IPS DF 4.7 (cell line): ENCODE measurements at regions not wholly inside any gene's neighbourhood (a gene's known extent, or its start where the extent isn't known, plus 50 kb on each side); places are given as distances from the start of the nearest gene placed in this dataset.

Source experiments
- DNase-seq: peaks from one replicate; pipeline ENCODE4 v3.0.0-alpha.2; 2013; ENCODE audit warnings: low spot score; ENCODE audit errors: extremely low read depth

DNA sequence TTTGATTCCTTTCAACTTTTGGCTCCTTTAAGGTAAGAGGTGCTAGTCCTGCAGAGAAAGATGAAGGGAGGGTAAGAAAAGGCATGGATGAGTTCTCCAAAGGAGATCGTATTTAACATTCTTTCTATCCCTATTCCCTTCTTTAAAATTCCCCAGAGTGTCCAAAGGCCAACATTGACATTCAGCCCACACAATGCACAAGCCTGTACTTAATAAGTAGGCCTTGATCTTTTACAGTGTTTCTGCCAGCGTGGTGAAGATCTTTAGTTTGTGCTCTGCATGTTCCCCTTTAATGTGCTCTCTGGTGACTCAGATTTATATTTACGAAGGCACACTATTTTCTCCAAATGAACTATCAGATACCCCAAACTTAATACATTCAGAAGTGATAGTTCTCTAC is 582.5 kb upstream of the RGS18 start:
- DNase-seq, result no peak

DNA sequence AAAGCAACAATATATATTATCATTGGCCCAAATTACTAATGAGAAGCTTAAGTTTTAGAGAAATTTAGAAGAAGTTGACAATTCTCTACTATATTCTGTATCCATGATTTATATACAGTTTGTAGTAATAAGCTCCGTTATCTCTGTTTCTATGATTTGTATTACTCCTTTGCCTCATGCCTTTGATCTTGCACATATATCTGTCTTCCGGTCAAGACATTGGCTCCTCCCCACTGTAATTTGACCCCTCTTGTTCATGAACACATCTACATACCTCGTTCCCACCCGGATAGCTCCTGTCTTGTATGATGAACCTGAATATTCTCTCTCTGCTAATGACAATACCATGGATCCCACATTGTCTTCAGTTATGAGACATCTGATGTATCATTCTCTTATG is 581.0 kb upstream of the RGS18 start:
- no peak for DNase-seq

DNA sequence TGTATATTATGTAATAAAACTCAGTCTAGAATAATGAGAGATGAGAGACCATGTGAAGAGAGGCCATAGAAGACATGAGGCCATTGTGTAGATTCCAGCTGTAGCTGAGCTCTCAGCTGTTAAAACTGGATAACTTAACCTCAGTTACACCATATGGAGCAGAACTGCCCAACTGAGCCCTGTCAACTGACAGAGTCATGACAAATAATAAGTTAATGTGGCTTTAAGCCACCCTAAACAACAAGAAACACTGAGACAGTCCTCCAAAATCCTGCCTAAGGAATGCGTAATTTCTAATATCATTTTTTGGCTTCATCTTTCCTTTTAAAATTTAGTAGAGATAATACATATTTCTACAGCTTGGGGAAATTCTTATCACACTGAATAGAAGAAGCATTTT is 580.0 kb upstream of the RGS18 start:
- DNase-seq, result no peak

DNA sequence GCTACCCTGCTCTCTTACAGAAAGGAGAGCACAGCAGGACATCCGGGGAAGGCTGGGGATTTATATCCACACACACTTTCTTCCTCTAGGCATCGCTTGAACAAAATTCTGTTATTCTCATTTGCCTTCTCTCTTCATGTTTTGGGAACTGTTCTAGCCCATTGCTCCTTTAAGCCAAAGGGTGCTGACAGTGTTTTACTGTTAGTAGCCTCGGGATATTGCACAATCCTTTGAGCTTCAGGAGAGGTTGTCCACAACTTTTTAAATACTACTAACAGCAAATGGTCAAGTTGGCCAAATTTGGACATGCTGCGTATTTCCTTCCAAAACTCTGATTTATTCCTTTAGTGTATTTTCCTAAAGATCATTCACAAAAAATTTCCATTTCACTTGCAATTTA is 579.2 kb upstream of the RGS18 start:
- no peak for DNase-seq

DNA sequence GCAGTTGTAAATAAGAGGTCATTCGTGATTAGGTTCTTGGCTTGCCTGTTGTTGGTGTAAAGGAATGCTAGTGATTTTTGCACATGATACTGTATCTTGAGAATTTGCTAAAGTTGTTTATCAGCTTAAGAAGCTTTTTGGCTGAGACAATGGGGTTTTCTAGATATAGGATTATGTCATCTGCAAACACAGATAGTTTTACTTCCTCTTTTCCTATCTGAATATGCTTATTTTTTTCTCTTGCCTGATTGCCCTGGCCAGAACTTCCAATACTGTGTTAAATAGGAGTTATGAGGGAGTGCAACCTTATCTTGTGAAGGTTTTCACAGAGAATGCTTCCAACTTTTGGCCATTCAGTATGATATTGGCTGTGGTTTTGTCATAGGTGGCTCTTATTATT is 576.1 kb upstream of the RGS18 start:
- no peak for DNase-seq

DNA sequence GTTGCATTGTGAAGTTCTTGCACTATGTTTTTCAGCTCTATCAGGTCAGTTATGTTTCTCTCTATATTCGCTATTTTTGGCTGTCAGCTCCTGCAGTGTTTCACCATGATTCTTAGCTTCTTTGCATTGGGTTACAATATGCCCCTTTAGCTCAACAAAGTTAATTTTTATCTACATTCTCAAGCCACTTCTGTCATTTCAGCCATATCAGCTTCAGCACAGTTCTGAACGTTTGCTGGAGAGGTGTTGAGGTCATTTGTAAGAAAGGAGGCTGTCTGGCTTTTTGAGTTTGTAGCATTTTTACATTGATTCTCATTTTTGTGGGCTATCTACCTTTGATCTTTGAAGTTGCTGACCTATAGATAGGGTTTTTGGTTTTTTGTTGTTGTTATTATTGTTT is 573.2 kb upstream of the RGS18 start:
- no peak for DNase-seq

DNA sequence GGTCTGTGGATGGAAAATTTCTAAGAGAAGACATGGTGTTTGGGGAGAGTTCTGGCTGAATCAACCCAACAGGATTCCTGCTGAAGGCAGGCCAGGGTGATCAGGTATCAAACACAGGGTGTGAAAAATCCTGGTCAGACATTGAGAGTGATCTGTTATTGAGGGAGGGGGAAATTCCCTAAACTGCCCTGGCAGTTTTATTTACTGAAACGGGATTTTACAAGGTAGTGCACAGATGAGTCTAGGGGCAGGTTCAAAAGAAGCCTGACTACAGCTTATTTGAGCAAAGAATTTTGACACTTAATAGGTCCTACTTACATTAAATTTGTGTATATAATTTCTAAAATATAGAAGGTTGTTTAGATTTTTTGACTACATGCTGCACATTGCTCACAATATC is 569.4 kb upstream of the RGS18 start:
- no peak for DNase-seq

DNA sequence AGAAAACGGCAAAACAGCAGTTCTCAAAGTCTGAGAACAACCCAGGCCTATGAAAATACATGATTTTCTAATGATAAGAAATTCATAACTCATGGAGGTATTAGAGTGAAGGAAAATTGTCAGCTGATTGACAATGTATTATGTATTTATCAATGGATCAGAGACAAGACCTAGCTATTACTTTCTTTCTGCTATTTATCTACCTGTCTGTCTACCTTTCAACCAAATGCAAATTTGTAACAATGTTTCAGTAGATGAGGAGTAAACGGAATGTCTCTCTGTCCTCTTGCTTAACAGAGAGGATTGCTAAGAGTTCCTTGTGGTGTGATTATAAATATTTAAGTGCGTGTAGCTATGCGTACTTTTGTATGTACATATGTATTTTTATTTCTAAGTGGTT is 568.7 kb upstream of the RGS18 start:
- no peak for DNase-seq

DNA sequence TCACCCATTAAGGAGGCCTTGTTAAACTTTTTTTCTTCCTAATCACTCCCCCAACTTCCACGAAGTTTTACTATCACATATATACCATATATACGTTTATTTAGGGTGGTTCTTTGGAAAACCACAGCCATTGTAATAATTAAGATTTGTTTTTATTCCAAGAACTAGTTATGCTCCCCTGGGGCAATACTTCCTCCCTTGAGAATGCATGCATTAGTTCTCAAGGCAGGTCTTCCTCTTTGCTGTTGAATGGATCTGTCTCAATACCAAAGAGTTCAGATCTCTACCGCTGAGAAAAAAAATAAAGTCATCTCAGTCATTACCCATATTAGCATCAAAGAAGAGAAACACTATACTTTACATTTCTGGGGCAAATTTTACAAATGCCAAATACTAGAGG is 567.7 kb upstream of the RGS18 start:
- DNase-seq, result no peak

DNA sequence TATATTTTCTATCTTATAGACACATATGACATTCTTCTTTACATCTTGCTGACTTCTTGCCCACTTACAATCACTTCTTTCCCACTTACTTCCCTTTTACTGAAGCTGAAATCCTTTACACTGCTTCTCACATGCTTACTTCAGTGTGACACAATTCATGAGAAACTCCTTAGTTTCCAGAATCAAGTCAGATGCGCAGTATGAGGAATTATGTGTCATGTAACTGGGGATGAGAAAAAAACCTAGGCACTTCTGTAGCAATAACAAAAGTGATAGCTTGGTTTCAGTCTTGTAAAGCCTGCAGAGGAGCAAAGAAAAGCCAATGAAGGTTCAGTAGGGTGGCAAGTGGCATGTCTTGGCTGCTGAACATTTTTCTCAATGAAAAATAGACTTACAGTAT is 566.2 kb upstream of the RGS18 start:
- DNase-seq, result no peak

DNA sequence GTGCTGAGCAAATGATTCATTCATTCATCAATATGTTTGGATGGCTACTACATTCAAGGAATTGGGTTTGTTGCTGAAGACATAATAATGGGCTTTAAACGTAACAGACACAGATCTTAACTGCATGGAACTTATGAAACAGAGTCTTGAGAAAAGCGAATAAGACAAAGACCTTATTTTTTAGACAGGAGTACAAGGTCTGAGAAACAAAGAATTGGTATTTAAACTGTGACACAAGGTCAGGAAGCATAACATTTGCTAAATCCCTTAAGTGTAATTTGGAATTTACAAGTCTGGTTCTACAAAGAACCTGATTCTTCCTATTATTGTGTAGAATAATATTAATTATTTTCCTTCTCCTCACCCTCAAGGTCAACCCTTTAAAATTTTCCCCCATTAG is 565.4 kb upstream of the RGS18 start:
- no peak for DNase-seq

DNA sequence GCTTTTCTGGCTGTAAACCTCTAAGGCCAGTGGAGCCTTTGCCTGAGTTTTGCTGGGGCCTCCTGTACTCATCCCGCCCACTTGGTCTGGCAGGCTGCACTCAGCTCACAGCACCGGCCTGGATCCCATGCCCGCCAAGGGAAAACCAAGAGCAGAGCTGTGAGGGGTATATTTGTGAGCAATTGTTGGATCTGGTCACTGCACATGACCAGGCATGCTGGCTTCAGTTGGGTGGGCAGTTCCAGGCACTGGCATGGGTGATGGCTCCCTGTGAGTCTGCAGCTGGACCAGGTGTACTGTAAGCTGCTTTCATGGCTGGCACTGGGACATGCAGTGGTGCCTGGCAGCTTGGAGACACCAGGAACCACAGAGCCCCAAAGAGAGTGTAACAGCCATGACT is 563.1 kb upstream of the RGS18 start:
- DNase-seq, result no peak

DNA sequence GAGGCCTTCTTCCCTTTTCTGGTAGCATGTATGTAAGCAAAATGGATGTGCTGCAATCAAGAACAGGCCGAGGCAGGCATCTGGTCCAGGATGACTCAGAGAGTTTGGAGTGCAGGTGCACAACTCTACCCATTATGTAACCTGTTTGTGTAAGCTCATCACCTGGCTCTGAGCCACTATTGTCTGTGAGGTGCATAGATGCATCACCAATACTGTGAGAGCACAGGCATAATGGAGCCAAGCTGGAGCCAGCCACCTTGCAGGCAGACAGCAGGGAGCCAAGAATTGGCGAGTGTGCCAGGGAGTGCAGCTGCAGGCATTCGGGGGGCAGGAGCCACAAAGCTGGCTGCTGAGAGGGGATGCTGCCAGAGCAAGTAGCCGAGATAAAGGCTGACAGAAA is 549.9 kb upstream of the RGS18 start:
- no peak for DNase-seq

DNA sequence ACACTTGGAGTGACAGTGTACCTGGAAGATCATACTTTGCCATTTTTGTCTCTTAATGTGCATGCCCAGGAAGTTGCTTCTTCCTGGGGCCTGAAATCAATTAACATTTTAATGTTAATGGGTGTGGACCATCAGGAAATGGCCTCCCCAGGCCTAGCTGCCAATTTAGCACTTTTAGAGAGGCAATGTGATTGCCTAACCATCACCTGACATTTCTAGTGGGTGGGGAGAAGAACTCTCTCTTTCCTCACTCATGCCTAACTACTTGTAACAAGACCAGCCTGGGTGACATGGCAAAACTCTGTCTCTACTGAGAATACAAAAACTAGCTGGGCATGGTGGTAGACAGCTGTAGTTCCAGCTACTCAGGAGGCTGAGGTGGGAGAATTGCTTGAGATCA is 549.0 kb upstream of the RGS18 start:
- no peak for DNase-seq

DNA sequence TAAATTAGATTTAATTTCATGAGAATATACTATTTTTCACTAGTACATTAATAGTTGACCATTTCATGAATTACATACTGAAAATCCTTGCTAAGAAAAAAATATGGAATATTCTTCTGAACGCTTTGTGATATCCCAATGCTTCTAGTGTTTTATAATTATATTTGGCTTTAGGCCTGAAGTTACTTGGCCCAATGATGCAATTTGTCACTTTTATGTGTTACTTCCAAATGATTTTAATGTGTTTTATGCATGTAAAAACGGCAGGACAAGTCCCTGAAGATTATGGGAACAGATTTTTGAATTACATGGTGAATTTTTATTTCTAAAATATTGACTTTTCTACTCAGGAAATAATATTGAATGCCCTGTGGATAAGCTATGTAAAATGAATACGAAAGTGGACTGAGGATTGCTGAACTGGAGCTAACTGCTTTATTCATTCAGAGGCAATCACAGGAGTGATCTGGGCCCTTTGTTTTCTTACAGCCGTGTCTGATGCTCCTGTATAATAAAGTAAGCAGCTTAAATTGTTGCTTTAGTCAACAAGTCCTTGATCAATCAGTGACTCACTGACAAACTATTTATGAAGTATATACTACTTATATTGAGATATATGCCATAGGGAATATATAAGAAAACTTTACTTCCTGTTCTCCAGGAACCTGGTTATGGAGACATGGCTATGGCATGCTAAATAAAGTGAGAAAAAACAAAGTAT is 543.0 kb upstream of the RGS18 start:
- DNase-seq, result no peak

DNA sequence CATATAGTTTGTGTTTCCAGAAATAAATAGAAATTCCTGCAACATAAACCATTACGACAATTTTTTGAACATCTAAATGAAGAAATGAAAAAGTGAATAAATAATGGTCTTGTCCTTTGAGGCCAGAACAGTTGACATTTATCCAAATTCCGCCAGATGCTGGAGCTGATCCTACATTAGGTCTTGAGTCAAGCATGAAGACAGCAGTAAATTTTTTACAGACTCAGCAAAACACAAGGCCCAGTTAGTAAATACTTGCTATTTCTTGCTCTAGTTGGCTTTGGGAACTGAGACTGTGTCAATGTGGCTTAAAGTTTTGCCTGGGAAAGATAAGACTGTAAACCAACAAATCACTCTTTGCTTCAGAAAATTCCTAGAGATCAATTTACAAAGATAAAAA is 540.1 kb upstream of the RGS18 start:
- no peak for DNase-seq

DNA sequence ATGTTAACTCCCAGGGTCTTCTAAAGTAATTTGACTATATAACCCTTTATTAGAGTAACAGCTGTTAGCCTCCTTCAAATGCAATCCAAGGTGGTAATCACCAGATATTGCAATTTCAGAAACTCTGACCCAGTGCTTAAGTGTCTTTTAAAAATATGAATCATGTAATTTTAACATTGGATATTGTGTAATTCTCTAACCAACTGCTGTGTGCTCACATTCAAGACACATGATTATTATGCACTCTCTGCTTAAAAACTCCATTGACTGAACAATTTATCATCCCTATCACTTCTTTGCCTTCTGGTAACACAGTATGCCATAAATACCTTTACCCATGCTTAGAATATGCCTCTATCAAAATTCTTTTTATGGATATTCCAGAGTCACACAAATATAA is 537.4 kb upstream of the RGS18 start:
- DNase-seq, result no peak

DNA sequence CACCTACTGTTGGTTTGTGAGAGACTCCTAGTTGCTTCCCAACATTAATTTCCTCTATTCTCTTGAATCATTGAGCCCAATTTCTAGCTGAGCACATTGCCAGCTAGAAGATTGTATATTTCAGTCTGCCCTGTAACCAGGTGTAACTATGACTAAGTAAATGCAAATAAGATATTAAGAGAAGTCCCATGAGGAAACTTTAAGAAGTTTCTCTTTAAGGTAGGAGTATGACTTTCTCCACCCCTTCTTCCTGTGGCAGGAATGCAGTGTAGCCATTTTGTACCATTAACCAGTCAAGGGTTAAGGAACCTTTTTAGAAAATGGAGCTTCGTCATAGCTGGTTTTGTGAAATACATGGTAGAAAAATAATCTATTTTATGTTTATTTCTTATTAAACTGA is 534.2 kb upstream of the RGS18 start:
- no peak for DNase-seq

DNA sequence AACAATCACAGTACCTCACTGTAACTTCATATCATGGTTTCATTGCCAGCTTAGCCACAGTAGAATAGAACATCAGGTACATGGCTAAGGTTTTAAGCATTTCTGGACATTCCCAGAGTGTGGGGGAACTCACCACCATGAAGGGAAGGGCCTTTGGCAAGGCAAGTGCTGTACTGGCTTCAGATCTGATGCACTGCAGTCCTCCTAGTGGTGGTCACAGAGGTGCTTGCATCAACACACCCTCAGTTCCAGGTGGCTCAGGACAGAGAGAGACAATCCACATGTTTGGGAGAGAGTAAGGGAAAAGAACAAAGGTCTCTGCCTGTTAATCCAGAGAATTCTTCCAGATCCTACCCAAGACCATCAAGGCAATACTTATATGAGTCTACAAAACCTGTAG is 528.4 kb upstream of the RGS18 start:
- no peak for DNase-seq

DNA sequence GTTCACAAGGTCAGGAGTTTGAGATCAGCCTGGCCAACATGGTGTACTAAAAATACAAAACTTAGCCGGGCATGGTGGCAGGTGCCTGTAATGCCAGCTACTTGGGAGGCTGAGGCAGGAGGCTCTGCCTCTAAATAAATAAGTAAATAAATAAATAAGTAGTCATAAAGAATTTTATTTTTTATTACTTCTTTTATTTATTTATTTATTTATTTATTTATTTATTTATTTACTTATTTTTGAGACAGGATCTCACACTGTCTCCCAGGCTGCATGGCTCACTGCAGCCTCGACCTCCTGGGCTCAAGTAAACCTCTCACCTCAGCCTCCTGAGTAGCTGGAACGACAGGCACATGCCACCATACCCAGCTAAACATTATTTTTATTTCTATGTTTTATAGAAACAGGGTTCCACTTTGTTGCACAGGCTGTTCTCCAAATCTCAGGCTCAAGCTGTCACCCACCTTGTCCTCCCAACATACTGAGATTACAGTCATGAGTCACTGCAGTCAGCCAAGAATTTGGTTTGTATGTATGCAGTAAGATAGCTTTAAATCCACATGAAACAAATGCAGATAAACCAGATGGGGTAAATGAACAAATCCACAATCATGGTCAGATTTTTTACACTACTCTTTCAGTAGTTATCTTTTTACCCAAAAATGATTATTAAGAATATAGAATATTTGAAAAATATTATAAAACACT is 523.3 kb upstream of the RGS18 start:
- no peak for DNase-seq

DNA sequence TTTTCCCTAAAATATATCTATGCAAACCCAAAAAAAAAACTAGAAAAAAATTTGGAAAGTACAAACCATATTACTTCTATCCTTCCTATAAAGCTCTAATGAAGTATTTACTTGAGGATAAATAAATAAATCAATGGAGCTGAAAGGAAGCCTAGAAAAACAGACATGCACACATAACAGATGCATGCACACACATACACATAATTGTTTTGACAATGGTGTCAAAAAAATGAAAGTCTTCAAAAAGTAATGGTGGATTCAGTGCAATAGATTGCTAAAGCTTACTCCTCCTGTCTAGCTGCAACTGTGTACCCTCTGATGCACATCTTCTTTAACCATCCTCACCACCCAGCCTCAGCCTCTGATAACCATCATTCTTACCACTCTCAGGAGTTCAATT is 521.9 kb upstream of the RGS18 start:
- DNase-seq, result no peak

DNA sequence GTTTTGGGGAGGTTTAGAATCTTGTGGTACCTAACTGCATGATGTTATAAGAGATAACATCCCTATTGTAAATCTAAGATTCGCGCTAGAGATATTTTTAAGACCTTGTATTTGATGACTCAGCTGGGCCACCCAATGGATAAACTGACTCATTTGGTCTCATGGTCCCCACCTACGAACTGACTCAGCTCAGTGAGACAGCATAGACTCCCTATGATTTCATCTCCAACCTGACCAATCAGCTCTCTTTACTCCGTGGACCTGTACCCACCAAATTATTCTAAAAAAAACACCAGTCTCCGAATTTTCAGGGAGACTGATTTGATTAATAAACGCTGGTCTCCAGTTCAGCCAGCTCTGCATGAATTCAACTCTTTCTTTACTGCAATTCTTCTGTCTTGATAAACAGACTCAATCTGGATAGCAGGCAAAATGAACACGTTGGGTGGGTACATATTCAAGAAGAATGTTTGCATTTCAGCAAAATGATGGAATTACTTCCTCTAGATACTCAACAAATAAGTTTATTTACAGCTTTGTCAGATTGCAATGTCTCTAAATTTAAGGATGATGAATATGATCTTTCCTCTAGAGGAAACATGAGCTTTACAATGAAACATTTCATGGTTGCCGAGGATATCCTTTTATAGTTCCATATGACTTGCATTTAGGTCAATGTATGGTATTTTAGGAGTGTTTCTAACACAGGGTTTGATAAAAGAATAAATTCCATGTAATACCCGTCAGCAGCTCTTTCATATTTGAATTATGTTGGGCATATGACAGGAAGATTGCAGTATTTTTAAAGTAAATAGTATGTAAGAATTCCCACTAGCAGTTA is 516.6 kb upstream of the RGS18 start:
- no peak for DNase-seq

DNA sequence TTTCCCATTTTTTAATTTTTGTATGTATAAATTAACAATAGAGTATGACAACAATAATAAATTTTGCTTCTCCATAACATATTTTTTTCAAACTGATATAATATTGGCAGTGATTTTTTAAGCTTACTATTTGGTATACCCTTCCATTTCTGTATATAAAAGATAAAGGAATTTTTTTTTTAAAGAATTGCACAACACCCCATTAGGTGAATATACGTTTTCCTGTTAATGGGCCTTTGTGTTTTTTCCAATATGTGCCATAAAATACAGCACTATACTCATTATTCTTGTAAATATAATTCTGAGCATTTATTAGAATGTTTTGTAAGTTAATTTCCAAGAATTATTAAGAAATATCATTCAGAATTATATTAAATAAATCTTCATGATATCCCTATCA is 515.2 kb upstream of the RGS18 start:
- no peak for DNase-seq
